K562 (cell line): ENCODE measurements at regions not wholly inside any gene's neighbourhood (a gene's known extent, or its start where the extent isn't known, plus 50 kb on each side); places are given as distances from the start of the nearest gene placed in this dataset.

Experiments used
- ATAC-seq: fragments of 200-7000 bp; cut with Tn5 transposase; 3 replicates; pipeline ENCODE4 v1.9.1; 2020; ENCODE audit warnings: moderate library complexity
- BruUV-seq: library from RNA; stranded (reverse); fragments of 400-500 nt; replicated peaks from 2 replicates; lab custom pipeline; 2021; lab: Mats Ljungman, UMichigan
- CTCF ChIA-PET: fragments of 300-600 bp; formaldehyde crosslinking; extraction: SDS; loops from one replicate; lab custom pipeline; 2021; ENCODE audit warnings: low intra/inter-chr PET ratio; lab: Yijun Ruan, JAX
- POLR2A ChIA-PET: fragments of 300-600, 350-650 bp; sonication (Branson Sonifier 250); formaldehyde crosslinking; extraction: SDS; loops from one replicate; lab custom pipeline; 2021; ENCODE audit warnings: antibody characterized with exemption, inconsistent platforms; lab: Yijun Ruan, JAX
- DNase-seq, 4 experiments: peaks; one replicate each; pipeline versions ENCODE4 v3.0.0 to v3.0.0-alpha.2; 2011 to 2018; ENCODE audit warnings: low spot score in 3 of 4, mixed read lengths in 3 of 4; ENCODE audit errors: extremely low read depth in 1 of 4
- FAIRE-seq: peaks from 2 replicates; lab custom pipeline; 2011; peaks lifted over from hg19 to GRCh38; lab: Jason Lieb, UNC
- H2AFZ ChIP-seq: 2 replicates; pipeline ENCODE4 v1.6.0; 2011; ENCODE audit warnings: low read depth, low read length, control low read depth, inconsistent platforms
- H3K27ac ChIP-seq: fragments of 200-600 bp; 3 replicates; pipeline ENCODE4 v1.8.0; 2011; ENCODE audit warnings: low read depth, mild to moderate bottlenecking, control low read depth, inconsistent platforms, low read length, moderate library complexity, mixed read lengths; ENCODE audit errors: extremely low read depth
- H3K27me3 ChIP-seq, 2 experiments: fragments of 300-600 bp in 1 of 2; 2 replicates in 1 of 2; 3 replicates in 1 of 2; pipeline versions ENCODE4 v1.6.0 to v1.8.0; 2011; ENCODE audit warnings: inconsistent platforms in 2 of 2, low read length in 2 of 2, mild to moderate bottlenecking in 1 of 2, mixed read lengths in 1 of 2, moderate library complexity in 1 of 2; ENCODE audit not compliant: control insufficient read depth in 2 of 2, insufficient read depth in 2 of 2
- H3K36me3 ChIP-seq: fragments of 300-600 bp; 3 replicates; pipeline ENCODE4 v1.8.0; 2011; ENCODE audit warnings: mild to moderate bottlenecking, low read length, inconsistent platforms; ENCODE audit not compliant: control insufficient read depth, insufficient read depth
- H3K4me1 ChIP-seq, 2 experiments: fragments of 200-600 bp in 1 of 2; replicated peaks in 1 of 2; 2 replicates in 1 of 2; 3 replicates in 1 of 2; pipeline versions ENCODE4 v1.5.1 to v1.8.0; 2011; ENCODE audit warnings: inconsistent platforms in 2 of 2, low read length in 2 of 2, mild to moderate bottlenecking in 1 of 2, mixed read lengths in 1 of 2, moderate library complexity in 1 of 2; ENCODE audit not compliant: control insufficient read depth in 2 of 2, insufficient read depth in 2 of 2
- H3K4me2 ChIP-seq: 2 replicates; pipeline ENCODE4 v1.6.1; 2011; ENCODE audit warnings: low read length, control low read depth, inconsistent platforms, mixed read lengths; ENCODE audit not compliant: insufficient read depth
- H3K4me3 ChIP-seq: fragments of 200-600 bp; sonication (generic), shearing (Covaris generic); 2 replicates; pipeline ENCODE4 v1.5.1; 2016; ENCODE audit warnings: control low read depth, inconsistent platforms
- H3K79me2 ChIP-seq: fragments of 200-600 bp; 3 replicates; pipeline ENCODE4 v1.8.0; 2011; ENCODE audit warnings: low read length, inconsistent platforms; ENCODE audit not compliant: control insufficient read depth, insufficient read depth
- H3K9ac ChIP-seq, 2 experiments: 2 replicates each; pipeline versions ENCODE4 v1.6.0 to v1.6.1; 2011; ENCODE audit warnings: low read depth in 2 of 2, low read length in 2 of 2, control low read depth in 1 of 2, inconsistent platforms in 1 of 2, mild to moderate bottlenecking in 1 of 2, mixed read lengths in 1 of 2; ENCODE audit not compliant: insufficient read depth in 1 of 2
- H3K9me1 ChIP-seq: one replicate; pipeline ENCODE4 v1.6.0; 2011; ENCODE audit warnings: inconsistent platforms, mild to moderate bottlenecking, low read length, moderate library complexity; ENCODE audit not compliant: control insufficient read depth, insufficient read depth
- H3K9me3 ChIP-seq: replicated peaks from 2 replicates; pipeline ENCODE4 v1.5.1; 2011; ENCODE audit warnings: low read depth, low read length, inconsistent platforms; ENCODE audit not compliant: control insufficient read depth, insufficient read depth
- H4K20me1 ChIP-seq: replicated peaks from 2 replicates; pipeline ENCODE4 v1.6.1; 2011; ENCODE audit warnings: low read length, inconsistent platforms, mixed read lengths; ENCODE audit not compliant: control insufficient read depth, insufficient read depth
- ARID2 ChIP-seq: fragments of 450-650 bp; IDR thresholded peaks from 2 replicates; pipeline ENCODE4 v1.6.1; 2017; ENCODE audit warnings: antibody characterized with exemption, mild to moderate bottlenecking
- ATF6 ChIP-seq: sonication (generic); formaldehyde crosslinking; IDR thresholded peaks from 2 replicates; pipeline ENCODE4 v1.4.0; 2020; ENCODE audit warnings: mild to moderate bottlenecking, missing genetic modification reagents
- C11orf30 ChIP-seq: fragments of 450-650 bp; IDR thresholded peaks from 2 replicates; pipeline ENCODE4 v1.6.1; 2016; ENCODE audit warnings: low read depth, mild to moderate bottlenecking
- HNRNPLL ChIP-seq: fragments of 200-400 bp; formaldehyde crosslinking; IDR thresholded peaks from 2 replicates; pipeline ENCODE4 v1.6.1; 2017; ENCODE audit warnings: low read length, low read depth, mild to moderate bottlenecking; ENCODE audit not compliant: poor library complexity, severe bottlenecking
- MAFF ChIP-seq: IDR thresholded peaks from 2 replicates; pipeline ENCODE4 v1.6.1; 2012; ENCODE audit warnings: low read length, improper control_type of control experiment
- MAFG ChIP-seq: fragments of 450-650 bp; conservative IDR thresholded peaks from 2 replicates; pipeline ENCODE4 v1.6.1; 2016; ENCODE audit warnings: missing genetic modification characterization, missing compliant biosample characterization
- MAFK ChIP-seq: IDR thresholded peaks from 2 replicates; pipeline ENCODE4 v1.6.1; 2011; ENCODE audit warnings: low read length, improper control_type of control experiment
- NCOA1 ChIP-seq: fragments of 450-650 bp; IDR thresholded peaks from 2 replicates; pipeline ENCODE4 v1.6.1; 2016; ENCODE audit warnings: low read depth
- STAT5A ChIP-seq: IDR thresholded peaks from 2 replicates; pipeline ENCODE4 v1.6.1; 2012; ENCODE audit warnings: low read length, inconsistent platforms, borderline replicate concordance
- TAL1 ChIP-seq: fragments of 450-650 bp; IDR thresholded peaks from 2 replicates; pipeline ENCODE4 v1.6.1; 2016; ENCODE audit warnings: mild to moderate bottlenecking
- ZNF316 ChIP-seq: fragments of 450-650 bp; IDR thresholded peaks from 2 replicates; pipeline ENCODE4 v1.6.1; 2016
- in situ Hi-C: fragments of 300-500 bp; cut with MboI; formaldehyde crosslinking; loops from 4 replicates; pipeline ENCODE4 v1.15.0; 2018; ENCODE audit warnings: inconsistent platforms, mixed read lengths
- intact Hi-C: fragments of 100-400 bp; cut with micrococcal nuclease; formaldehyde crosslinking; loops from 2 replicates; pipeline ENCODE4 v1.14.2; 2022

DNA sequence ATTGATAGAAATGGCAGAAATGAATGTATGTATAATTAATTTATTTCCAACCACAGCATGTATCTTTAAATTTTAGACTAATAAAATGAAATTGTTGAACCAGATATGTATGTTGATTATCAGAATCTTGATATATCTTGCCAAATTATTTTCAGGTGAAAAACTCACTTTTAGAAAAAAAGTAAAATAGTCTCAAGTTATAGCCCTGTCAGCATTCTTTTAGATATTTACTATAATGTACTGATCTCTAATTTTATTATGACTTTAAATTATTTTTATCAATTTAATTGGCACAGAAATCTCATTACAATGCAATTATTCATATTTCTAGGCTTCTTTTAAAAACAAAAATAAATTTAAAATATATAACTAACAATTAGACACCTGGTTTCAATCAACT, 1990.4 kb upstream of the CDH6 start:
- H3K36me3 ChIP-seq = no peaks in the 10 kb centered on the region
- no peak overlapping the region for H2AFZ ChIP-seq
- no peak overlapping the region for H3K4me2 ChIP-seq
- no peak overlapping the region for H3K27ac ChIP-seq
- H3K9ac ChIP-seq = no peak overlapping the region
- no peaks in the 10 kb centered on the region; the same call in 1 of the 2 replicates for H3K9me3 ChIP-seq
- intact Hi-C loops = no loop called here
- TF ChIP-seq HNRNPLL (no peak), MAFG (tag) (peak; percentile 54; the same call in 1 of the 2 replicates), MAFF (peak; percentile 24; the same call in 1 of the 2 replicates), ARID2 (no peak), TAL1 (no peak), C11orf30 (peak; percentile 58; the same call in 1 of the 2 replicates), MAFK (peak; percentile 28; the same call in 1 of the 2 replicates), ZNF316 (peak; percentile 87), NCOA1 (no peak), ATF6 (CRISPR knock-in tag) (no peak), STAT5A (no peak)
- no peaks in the 10 kb centered on the region for H3K79me2 ChIP-seq
- in situ Hi-C loops = no loop called here
- ChIA-PET POLR2A (no interaction called here), CTCF (no interaction called here)
- DNase-seq (no peak), FAIRE-seq (no peak), ATAC-seq (no peak)
- BruUV-seq = no TSS peak
- no peaks in the 10 kb centered on the region for H3K27me3 ChIP-seq
- no peaks in the 10 kb centered on the region for H3K9me1 ChIP-seq
- H4K20me1 ChIP-seq = no peaks in the 10 kb centered on the region
- no peaks in the 10 kb centered on the region for H3K4me1 ChIP-seq
- H3K4me3 ChIP-seq = no peak overlapping the region
